ENCODE measurements at regions not wholly inside any gene's neighbourhood (a gene's known extent, or its start where the extent isn't known, plus 50 kb on each side); places are given as distances from the start of the nearest gene placed in this dataset.

- TF ChIP-seq CTCF (IDR thresholded peaks at IDR 0.05 in 2 of 3, conservative IDR thresholded peaks at IDR 0.05 in 1 of 3; ENCODE audit: insufficient read depth in 2 of 3, low read depth in 1 of 3, low read length in 3 of 3): no peak
- TF ChIP-seq REST (IDR thresholded peaks at IDR 0.05; ENCODE audit: borderline replicate concordance): no peak
- TF ChIP-seq REST (CRISPR knock-in tag; IDR thresholded peaks at IDR 0.05; ENCODE audit: low read depth): no peak
- no peak for TF ChIP-seq UBTF (IDR thresholded peaks at IDR 0.05; ENCODE audit: borderline replicate concordance in 1 of 2, low read depth in 2 of 2, low read length in 2 of 2)
- TF ChIP-seq SIRT6 (IDR thresholded peaks at IDR 0.05; ENCODE audit: low read depth, low read length): no peak
- no peak for TF ChIP-seq FOSL1 (tag; conservative IDR thresholded peaks at IDR 0.05)
- TF ChIP-seq TAF1 (IDR thresholded peaks at IDR 0.05; ENCODE audit: control insufficient read depth, extremely low read depth, insufficient read depth, low read length, severe bottlenecking): no peak
- TF ChIP-seq MCM3 (IDR thresholded peaks at IDR 0.05): no peak
- TF ChIP-seq MTA2 (IDR thresholded peaks at IDR 0.05; ENCODE audit: low read depth): no peak
- TF ChIP-seq GATAD2A (IDR thresholded peaks at IDR 0.05): no peak
These were observed 206.9 kb downstream of the RPL10L start for GRCh38 chr14:46444666-46445065.

Data from K562 (cell line).